Cerebellar cortex (tissue), 1 donor: ENCODE measurements at regions not wholly inside any gene's neighbourhood (a gene's known extent, or its start where the extent isn't known, plus 50 kb on each side); places are given as distances from the start of the nearest gene placed in this dataset.
"Not testable (repeated sequence)": the region's sequence is repeated elsewhere in the genome, so short reads cannot be mapped to it uniquely, and the experiment has no call there.

Experiments used
- DNase-seq: peaks from one replicate; pipeline ENCODE4 v3.0.0-alpha.2; 2015; ENCODE audit warnings: low spot score

- no peak for DNase-seq
These were observed 285.1 kb downstream of the TMX3 start for GRCh38 chr18:68429841-68430240.

GRCh38 chr18:68429111-68429510, 285.8 kb downstream of the TMX3 start:
- DNase-seq: peak; percentile 59

- no peak for DNase-seq
These were observed 286.2 kb downstream of the TMX3 start for GRCh38 chr18:68428661-68429060.

GRCh38 chr18:68427951-68428401, 286.9 kb downstream of the TMX3 start:
- DNase-seq: peak; percentile 96

- no peak for DNase-seq
These were observed 288.1 kb downstream of the TMX3 start for GRCh38 chr18:68426731-68427315.

GRCh38 chr18:68418881-68419280, 296.0 kb downstream of the TMX3 start:
- DNase-seq: no peak

GRCh38 chr18:68418226-68418868, 296.6 kb downstream of the TMX3 start:
- DNase-seq: no peak

- DNase-seq: no peak
These were observed 297.1 kb downstream of the TMX3 start for GRCh38 chr18:68417826-68418225.

GRCh38 chr18:68417166-68417799, 297.6 kb downstream of the TMX3 start:
- DNase-seq: peak; percentile 11

- DNase-seq: no peak
These were observed 300.5 kb downstream of the TMX3 start for GRCh38 chr18:68414407-68414806.

- DNase-seq: no peak
These were observed 305.3 kb downstream of the TMX3 start for GRCh38 chr18:68409576-68409975.

GRCh38 chr18:68406761-68407160, 308.1 kb downstream of the TMX3 start:
- no peak for DNase-seq

GRCh38 chr18:68402784-68403183, 312.1 kb downstream of the TMX3 start:
- no peak for DNase-seq

GRCh38 chr18:68400889-68401288, 314.0 kb downstream of the TMX3 start:
- DNase-seq: no peak

GRCh38 chr18:68399721-68400120, 315.2 kb downstream of the TMX3 start:
- DNase-seq: peak; percentile 10

- no peak for DNase-seq
These were observed 317.5 kb downstream of the TMX3 start for GRCh38 chr18:68397241-68398035.

GRCh38 chr18:68394705-68395104, 320.2 kb downstream of the TMX3 start:
- DNase-seq: no peak

GRCh38 chr18:68391801-68392200, 323.1 kb downstream of the TMX3 start:
- no peak for DNase-seq

- DNase-seq: no peak
These were observed 327.7 kb downstream of the TMX3 start for GRCh38 chr18:68387246-68387645.

GRCh38 chr18:68383979-68384378, 330.9 kb downstream of the TMX3 start:
- not testable (repeated sequence) for DNase-seq

- no peak for DNase-seq
These were observed 338.0 kb downstream of the TMX3 start for GRCh38 chr18:68376926-68377325.

GRCh38 chr18:68362907-68363306, 352.0 kb downstream of the TMX3 start:
- DNase-seq: no peak

GRCh38 chr18:68355637-68356036, 359.3 kb downstream of the TMX3 start:
- peak; percentile 33 for DNase-seq
